Esophagus squamous epithelium (tissue), 5 donors: ENCODE measurements at regions not wholly inside any gene's neighbourhood (a gene's known extent, or its start where the extent isn't known, plus 50 kb on each side); places are given as distances from the start of the nearest gene placed in this dataset.

ENCODE experiments used
- DNase-seq: peaks from one replicate; lab custom pipeline; 2025; lab: John Stamatoyannopoulos, UW
- H3K27ac ChIP-seq, 4 donors: fragments of 200-600 bp; sonication (generic); one replicate each; pipeline ENCODE4 v1.5.1; 2016 to 2019; ENCODE audit warnings: mild to moderate bottlenecking in 1 of 4
- H3K27me3 ChIP-seq, 4 donors: fragments of 200-600 bp; sonication (generic); 1 replicate in 3 of 4; 2 replicates in 1 of 4; pipeline versions ENCODE4 v1.5.1 to v1.6.0; 2017 to 2021; ENCODE audit warnings: antibody characterized with exemption in 1 of 4
- H3K36me3 ChIP-seq, 3 donors: fragments of 200-600 bp; sonication (generic); one replicate each; pipeline ENCODE4 v1.5.1; 2016 to 2019
- H3K4me1 ChIP-seq, 3 donors: fragments of 200-600 bp; sonication (generic); one replicate each; pipeline ENCODE4 v1.5.1; 2017 to 2019
- H3K4me3 ChIP-seq, 4 donors: fragments of 200-600 bp; sonication (generic); 1 replicate in 3 of 4; 2 replicates in 1 of 4; pipeline ENCODE4 v1.5.1; 2016 to 2019; ENCODE audit warnings: mild to moderate bottlenecking in 2 of 4, moderate library complexity in 1 of 4
- H3K9me3 ChIP-seq, 3 donors: fragments of 200-600 bp; sonication (generic); one replicate each; pipeline ENCODE4 v1.5.1; 2016 to 2019
- POLR2A ChIP-seq, 4 donors: fragments of 450-650 bp; IDR thresholded peaks; one replicate each; pipeline ENCODE4 v1.6.1; 2017; ENCODE audit warnings: antibody characterized with exemption in 4 of 4, mild to moderate bottlenecking in 4 of 4, moderate library complexity in 3 of 4
- WGBS, 2 donors: methylation state at CpG; one replicate each; pipeline ENCODE4 v1.1.5; 2018; 5-methylcytosine and 5-hydroxymethylcytosine counted together
- intact Hi-C: fragments of 100-400 bp; cut with DNase I; formaldehyde crosslinking; loops from one replicate; pipeline ENCODE4 v1.15.0; 2022
- TF ChIP-seq, protein P1 (sequence below), 6 experiments: fragments of 450-650 bp in 4 of 6; fragments of 200-600 bp in 2 of 6; sonication (generic) in 2 of 6; IDR thresholded peaks; one replicate each; pipeline ENCODE4 v1.5.1; 2016 to 2019; ENCODE audit warnings: antibody characterized with exemption in 6 of 6, mild to moderate bottlenecking in 4 of 6, moderate library complexity in 4 of 6
- donor health status: DM: yes; HTN: yes; CAD: no.

DNA sequence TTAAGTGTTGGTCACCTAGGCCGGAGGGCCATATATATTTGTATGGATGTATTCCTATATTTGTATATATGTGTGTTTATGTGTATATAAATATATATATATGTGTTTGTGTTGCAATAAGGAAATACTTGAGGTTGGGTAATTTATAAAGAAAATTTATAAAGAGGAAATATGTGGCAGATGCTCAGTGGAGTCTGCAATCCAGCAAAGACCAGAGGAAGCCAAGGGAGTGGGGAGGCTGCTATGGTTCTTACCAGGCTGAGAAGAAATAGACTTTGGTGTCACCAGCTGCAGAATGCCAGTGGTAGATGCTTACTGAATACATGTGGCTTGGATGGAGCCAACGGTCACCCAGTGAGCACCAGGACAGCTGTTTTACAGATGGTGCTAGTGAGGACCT lies 97.4 kb upstream of the ELOVL5 start:
- 77 to 82% methylated on average over 2 of the region's 2 CpGs for WGBS, 2 donors
- DNase-seq, result no peak
- Histone ChIP-seq H3K4me1 (no peaks in the 10 kb centered on the region), H3K36me3 (no peaks in the 10 kb centered on the region), H3K4me3 (no peak overlapping the region), H3K27me3 (peaks cover 0 to 3% (median 0%) of the 10 kb centered on the region in 4 donors), H3K9me3 (peaks cover 0 to 4% (median 0%) of the 10 kb centered on the region in 3 donors), H3K27ac (no peak overlapping the region)
- intact Hi-C loops, result no loop called here
- TF ChIP-seq, protein P1, sequence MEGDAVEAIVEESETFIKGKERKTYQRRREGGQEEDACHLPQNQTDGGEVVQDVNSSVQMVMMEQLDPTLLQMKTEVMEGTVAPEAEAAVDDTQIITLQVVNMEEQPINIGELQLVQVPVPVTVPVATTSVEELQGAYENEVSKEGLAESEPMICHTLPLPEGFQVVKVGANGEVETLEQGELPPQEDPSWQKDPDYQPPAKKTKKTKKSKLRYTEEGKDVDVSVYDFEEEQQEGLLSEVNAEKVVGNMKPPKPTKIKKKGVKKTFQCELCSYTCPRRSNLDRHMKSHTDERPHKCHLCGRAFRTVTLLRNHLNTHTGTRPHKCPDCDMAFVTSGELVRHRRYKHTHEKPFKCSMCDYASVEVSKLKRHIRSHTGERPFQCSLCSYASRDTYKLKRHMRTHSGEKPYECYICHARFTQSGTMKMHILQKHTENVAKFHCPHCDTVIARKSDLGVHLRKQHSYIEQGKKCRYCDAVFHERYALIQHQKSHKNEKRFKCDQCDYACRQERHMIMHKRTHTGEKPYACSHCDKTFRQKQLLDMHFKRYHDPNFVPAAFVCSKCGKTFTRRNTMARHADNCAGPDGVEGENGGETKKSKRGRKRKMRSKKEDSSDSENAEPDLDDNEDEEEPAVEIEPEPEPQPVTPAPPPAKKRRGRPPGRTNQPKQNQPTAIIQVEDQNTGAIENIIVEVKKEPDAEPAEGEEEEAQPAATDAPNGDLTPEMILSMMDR (IDR thresholded peaks at IDR 0.05), result no peak
- TF ChIP-seq POLR2A (IDR thresholded peaks at IDR 0.05), result no peak

DNA sequence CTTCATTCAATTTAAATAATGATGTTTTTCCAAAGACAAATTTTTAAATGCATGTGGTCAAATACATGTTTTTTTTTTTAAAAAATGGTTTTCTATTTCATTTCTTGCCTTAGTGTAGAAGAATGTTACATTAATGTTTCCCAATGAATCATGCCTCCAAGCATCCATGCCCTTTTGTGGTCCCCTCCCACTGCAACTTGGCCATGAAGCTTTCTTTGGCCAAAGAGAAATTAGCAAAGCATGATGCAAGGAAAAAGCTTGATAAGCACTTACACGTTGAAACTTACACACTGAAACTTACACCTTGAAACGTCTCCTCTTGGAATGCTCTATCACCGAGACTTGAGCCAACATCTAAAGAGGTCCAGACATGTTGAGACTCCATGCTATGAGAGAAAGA lies 93.0 kb upstream of the ELOVL5 start:
- peaks cover 0 to 3% (median 0%) of the 10 kb centered on the region in 4 donors for H3K27me3 ChIP-seq

DNA sequence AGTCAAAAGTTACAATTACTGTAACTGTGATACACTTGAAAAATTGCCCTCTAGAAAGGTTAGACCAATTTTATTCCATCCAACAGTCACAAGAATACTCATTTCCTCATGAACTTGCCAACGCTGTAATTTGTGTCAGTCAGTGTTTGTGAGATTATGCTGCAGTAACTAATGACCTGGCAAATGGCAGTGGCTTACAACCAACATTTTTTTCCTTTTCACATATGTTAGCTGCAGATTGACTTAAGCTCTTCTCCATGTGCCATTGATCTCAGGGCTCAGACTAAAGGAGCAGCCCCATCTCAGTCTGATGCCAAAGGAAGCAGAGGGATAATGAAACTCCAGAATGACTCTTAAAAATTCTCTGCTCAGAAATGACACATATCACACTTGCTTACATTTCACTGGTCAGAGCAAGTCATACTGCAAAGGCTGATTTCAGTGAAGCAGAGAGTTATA lies 92.3 kb upstream of the ELOVL5 start:
- DNase-seq, result no peak
- no peak overlapping the region for H3K27ac ChIP-seq
- H3K4me1 ChIP-seq, result peaks cover 0 to 4% (median 0%) of the 10 kb centered on the region in 3 donors
- intact Hi-C loops, result no loop called here
- H3K27me3 ChIP-seq, result peaks cover 0 to 3% (median 0%) of the 10 kb centered on the region in 4 donors
- H3K36me3 ChIP-seq, result no peaks in the 10 kb centered on the region
- TF ChIP-seq, protein P1 (IDR thresholded peaks at IDR 0.05), result no peak
- TF ChIP-seq POLR2A (IDR thresholded peaks at IDR 0.05), result no peak
- WGBS, 2 donors, result 25 to 32% methylated on average over 1 of the region's 1 CpG
- H3K4me3 ChIP-seq, result no peak overlapping the region
- H3K9me3 ChIP-seq, result no peaks in the 10 kb centered on the region

More for the DNA sequence above, 93.0 kb upstream of the ELOVL5 start:
- peaks cover 0 to 4% (median 0%) of the 10 kb centered on the region in 3 donors for H3K4me1 ChIP-seq
- DNase-seq, result no peak
- no peaks in the 10 kb centered on the region for H3K36me3 ChIP-seq
- no peaks in the 10 kb centered on the region for H3K9me3 ChIP-seq
- no peak for TF ChIP-seq POLR2A (IDR thresholded peaks at IDR 0.05)
- TF ChIP-seq, protein P1 (IDR thresholded peaks at IDR 0.05), result no peak
- intact Hi-C loops, result no loop called here
- H3K27ac ChIP-seq, result no peak overlapping the region
- no peak overlapping the region for H3K4me3 ChIP-seq
- WGBS, 2 donors, result 41 to 59% methylated on average over 3 of the region's 3 CpGs

DNA sequence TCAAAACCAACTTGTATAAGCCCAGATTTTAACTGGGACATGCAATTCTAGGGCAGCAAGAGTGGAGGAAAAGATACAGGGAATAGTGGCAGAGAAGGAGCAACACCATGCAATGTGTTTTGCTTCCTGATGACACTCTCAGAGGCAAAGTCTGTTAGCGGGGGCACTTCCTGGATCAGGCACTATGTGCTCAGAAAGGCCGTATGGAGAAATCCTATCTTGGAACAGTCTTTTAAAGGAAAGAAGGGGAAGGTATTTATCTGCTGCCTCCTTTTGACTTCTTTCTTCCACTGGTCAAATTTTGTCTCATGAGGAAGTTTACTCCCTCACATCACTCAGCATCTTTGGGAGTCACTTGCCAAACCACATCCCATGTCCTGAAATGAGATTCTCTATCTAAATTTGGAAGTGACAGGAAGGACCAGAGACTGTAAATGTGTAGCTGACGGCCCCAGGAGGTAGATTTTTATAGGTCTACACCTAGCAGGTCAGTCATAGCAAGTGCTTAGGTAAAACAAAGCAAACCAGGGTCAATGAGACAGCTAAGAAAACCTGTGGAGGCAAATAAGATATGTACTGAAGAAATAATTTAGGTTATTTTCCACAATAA lies 91.7 kb upstream of the ELOVL5 start:
- peaks cover 0 to 3% (median 0%) of the 10 kb centered on the region in 4 donors for H3K27me3 ChIP-seq
- intact Hi-C loops, result no loop called here
- no peak for DNase-seq
- no peaks in the 10 kb centered on the region for H3K36me3 ChIP-seq
- 42 to 53% methylated on average over 3 of the region's 3 CpGs for WGBS, 2 donors
- TF ChIP-seq, protein P1 (IDR thresholded peaks at IDR 0.05), result no peak
- TF ChIP-seq POLR2A (IDR thresholded peaks at IDR 0.05), result no peak
- H3K27ac ChIP-seq, result peak overlapping the region in 2 of 4 donors; percentile 19 to 29
- no peaks in the 10 kb centered on the region for H3K9me3 ChIP-seq
- no peak overlapping the region for H3K4me3 ChIP-seq
- peaks cover 0 to 4% (median 0%) of the 10 kb centered on the region in 3 donors for H3K4me1 ChIP-seq

DNA sequence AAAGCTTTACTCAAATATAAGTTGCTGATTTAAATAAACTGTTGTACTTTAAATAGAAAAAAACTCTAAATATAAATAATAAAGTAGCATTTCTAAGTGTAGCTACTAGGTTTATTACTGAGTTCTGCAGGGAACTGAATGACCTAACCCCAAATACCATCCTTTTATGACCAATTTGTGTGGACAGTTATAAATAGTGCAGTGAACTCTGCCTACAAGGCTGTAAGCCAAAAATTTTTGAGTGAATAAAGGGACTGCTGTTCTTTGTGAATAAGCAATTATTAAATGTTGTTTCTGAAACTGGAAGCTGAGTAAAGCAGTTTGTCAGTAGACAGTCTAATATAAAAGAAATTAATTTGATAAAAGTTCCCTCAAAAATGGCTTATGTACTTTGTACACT lies 90.8 kb upstream of the ELOVL5 start:
- Histone ChIP-seq H3K4me3 (no peak overlapping the region), H3K27me3 (peaks cover 0 to 3% (median 0%) of the 10 kb centered on the region in 4 donors), H3K36me3 (no peaks in the 10 kb centered on the region), H3K27ac (peak overlapping the region in 1 of 4 donors; percentile 19), H3K4me1 (peaks cover 0 to 4% (median 0%) of the 10 kb centered on the region in 3 donors), H3K9me3 (no peaks in the 10 kb centered on the region)
- intact Hi-C loops, result no loop called here
- DNase-seq, result no peak
- no peak for TF ChIP-seq POLR2A (IDR thresholded peaks at IDR 0.05)
- TF ChIP-seq, protein P1 (IDR thresholded peaks at IDR 0.05), result no peak
